HG02571 (cell line): ENCODE measurements at regions not wholly inside any gene's neighbourhood (a gene's known extent, or its start where the extent isn't known, plus 50 kb on each side); places are given as distances from the start of the nearest gene placed in this dataset.

ENCODE experiments used
- ATAC-seq: cut with Tn5 transposase; IDR thresholded peaks from one replicate; pipeline ENCODE4 v1.9.1; 2021; ENCODE audit warnings: mild to moderate bottlenecking, moderate library complexity; ENCODE audit not compliant: unreplicated experiment

DNA sequence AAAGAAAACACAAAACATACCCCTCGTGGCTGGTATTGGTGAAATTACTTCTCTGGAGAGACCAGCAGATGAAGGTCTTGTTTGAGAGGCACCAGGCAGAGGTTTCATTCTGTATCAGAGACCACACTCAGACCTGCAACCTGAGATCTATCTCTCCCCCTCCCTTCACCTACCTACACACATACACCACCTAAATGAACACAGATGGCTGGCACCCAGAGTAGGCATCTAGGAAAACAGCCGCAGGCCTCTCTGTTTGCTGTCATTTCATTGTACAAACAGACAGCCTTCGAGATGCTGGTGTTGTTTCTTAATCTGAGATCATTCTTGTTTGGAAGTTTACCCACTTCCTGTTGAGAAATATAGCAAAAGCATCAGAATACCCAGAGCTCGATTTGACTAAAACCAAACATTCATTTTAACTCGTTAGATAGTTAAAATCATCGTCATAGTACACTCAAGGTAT, 173.9 kb upstream of the SLC25A13 start:
- ATAC-seq: peak; percentile 47

- ATAC-seq: no peak
Observed at GRCh38 chr7:96486681-96487080, 164.8 kb upstream of the SLC25A13 start.

- no peak for ATAC-seq
Observed at GRCh38 chr7:96484845-96485244, 162.9 kb upstream of the SLC25A13 start.

DNA sequence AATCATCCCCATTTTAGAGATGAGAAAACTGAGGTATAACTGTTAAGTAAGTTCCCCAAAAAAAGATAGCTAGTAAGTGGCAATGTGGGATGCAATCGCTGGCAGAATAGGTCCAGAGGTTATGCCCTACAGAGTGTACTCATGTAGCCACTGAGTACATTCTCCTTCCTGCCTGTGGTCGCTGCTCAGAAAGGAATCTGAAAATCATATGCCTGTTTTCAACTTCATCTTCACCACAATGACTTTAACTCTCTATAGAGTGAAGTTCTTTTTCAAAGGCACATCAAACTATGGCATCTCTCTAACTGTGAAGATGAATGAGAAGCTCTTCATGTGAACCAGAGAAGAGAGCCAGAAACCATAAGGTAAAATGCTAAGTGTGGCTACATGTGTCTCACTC, 162.2 kb upstream of the SLC25A13 start:
- no peak for ATAC-seq

DNA sequence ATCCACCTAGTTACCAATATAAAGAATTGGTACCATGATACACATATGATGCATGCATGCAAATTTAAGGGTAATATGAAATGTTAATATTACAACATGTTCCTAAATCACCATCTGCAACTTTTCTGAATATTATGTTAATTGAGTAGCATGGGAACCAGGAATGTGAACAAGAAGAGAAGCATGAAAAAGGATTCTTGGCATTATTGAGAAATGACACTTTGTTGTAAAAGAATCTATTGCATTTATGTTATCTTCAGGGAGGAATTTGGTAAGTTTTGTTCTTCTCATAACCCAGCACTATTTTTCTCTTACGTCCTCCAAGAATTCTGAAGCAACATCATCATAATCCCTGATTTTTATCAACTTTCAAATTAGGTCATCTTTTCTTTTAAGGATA, 159.9 kb upstream of the SLC25A13 start:
- no peak for ATAC-seq

DNA sequence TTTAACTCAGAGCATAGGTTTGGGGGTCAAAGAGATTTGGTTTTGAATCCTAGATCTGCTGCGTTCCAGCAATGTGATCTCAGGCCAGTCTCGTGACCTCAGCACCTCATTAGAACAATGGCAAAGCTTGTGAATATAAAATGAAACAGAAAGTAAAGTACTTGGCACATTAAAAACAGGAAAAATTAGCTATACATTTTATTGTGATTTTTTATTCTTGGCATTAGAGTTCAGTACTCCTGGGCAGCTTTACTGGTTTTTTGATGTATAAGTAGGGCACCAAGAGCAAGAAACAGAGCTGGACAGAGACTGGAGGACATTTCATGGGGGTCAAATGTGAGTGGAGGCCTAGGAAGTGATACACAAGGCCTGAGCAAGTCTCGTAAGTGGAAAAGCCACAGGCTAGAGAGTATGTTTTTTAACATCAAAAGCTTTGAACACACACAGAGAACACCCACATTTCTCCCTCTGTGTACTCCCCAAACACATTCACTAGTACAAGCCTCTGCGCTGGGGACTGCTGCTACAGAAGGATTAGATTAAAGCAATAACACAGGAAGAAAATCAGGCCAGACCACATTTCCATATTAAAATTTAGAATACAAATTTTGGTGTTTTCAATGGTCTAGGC, 157.2 kb upstream of the SLC25A13 start:
- ATAC-seq: no peak

DNA sequence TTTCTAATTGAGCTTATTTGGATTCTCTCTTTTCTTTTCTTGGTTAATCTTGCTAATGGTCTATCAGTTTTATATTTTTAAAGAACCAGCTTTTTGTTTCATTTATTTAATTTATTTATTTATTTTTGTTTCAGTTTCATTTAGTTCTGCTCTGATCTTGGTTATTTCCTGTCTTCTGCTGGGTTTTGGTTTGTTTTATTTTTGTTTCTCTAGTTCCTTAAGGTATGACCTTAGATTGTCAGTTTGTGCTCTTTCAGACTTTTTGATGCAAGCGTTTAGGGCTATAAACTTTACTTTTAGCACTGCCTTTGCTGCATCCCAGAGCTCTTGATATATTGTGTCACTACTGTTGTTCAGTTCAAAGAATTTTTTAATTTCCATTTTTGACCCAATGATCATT, 149.7 kb upstream of the SLC25A13 start:
- ATAC-seq: no peak

DNA sequence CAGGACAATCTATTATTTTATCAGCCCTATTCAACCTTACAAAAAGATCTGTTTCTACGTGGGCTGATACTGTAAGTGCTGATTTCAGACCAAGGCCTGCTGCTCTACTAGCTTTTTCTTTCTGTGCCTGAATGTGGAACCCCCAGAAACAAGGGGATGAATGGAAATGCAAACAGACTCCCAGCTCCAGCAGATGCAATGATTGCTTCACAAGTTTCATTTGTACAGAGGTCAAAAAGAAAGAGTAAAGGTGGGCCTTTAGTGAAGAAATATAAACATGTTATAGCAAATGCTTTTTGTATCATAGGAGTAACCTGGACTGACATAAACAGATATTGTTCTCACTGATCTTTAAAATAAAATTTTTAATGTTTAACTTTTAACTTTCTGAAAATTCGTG, 130.2 kb upstream of the SLC25A13 start:
- no peak for ATAC-seq

GRCh38 chr7:96449094-96449493, 127.2 kb upstream of the SLC25A13 start:
- no peak for ATAC-seq

GRCh38 chr7:96447109-96447645, 125.3 kb upstream of the SLC25A13 start:
- no peak for ATAC-seq

GRCh38 chr7:96441436-96442084, 119.7 kb upstream of the SLC25A13 start:
- ATAC-seq: no peak

GRCh38 chr7:96440328-96440727, 118.4 kb upstream of the SLC25A13 start:
- ATAC-seq: no peak

DNA sequence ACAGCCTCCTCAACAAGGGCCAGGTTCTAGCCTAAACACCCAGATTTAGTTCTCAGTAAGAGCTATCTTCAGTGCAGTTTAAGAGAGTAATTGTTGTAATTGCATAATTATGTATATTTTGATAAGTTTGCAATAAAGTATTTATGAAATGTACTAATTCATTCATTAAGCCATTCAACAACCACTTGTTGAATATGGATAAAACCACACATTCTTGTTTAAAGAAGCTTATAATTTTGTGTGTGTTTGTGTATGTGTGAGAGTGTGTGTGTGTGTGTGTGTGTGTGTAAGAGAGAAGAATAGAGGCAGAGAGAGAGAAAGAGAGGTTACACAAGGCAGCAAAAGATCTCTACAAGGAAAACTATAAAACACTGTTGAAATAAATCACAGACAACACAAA, 115.0 kb upstream of the SLC25A13 start:
- no peak for ATAC-seq

DNA sequence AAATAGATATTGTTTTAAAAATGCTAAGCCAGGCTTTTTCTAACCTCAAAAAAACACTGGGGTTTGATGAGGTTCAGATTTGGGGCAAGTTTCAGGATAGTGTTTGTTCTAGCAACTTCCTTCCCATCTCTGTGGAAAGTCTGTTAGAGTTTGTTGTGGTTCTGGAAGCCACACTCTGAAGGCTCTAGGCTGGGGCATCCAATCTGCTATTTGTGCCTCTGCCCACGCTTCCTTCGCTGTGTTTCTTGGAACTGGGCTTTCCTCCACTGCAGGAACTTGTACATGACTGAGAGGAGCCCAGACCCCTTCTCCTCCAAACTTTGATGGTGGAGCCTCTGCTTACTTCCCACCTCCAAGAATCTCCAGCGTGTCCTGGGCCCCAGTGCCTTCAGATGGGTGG, 108.5 kb upstream of the SLC25A13 start:
- ATAC-seq: no peak

DNA sequence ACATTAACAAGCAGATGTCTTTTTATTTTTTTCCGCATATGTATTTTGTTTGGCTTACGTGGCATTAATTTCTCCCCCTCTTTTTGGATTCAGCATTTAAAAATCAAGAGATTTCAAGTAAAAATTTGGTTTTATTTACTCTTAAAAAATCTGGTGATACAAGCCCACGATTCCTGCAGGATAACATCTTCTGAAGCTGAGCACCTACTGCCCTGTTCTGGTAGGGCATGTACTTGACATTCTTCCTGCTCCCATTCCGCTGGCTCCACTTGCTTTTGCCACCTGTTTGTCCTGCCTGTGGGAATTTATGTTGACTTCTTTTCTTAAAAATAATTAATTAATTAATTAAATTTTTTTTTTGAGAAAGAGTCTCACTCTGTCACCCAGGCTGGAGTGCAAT, 105.2 kb upstream of the SLC25A13 start:
- ATAC-seq: no peak

DNA sequence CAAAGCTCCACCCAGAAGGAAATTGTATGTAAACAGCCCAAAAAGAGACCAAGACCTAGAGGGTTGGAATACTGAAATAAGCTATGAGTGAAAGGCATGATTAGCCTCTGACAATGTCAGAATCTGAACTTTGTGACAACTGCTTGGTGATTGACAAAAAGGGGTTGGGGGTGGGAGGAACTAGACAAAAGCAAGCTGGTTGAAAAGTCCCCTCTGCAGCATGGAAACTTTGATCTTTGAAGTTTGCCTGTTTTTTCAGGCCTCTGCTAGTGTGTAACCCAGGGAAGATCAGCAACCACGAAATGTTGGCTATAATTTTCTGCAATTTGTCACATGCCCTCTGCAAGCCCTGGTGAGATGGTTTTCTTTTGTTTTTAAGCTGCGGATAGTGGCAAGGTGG, 104.8 kb upstream of the SLC25A13 start:
- no peak for ATAC-seq

DNA sequence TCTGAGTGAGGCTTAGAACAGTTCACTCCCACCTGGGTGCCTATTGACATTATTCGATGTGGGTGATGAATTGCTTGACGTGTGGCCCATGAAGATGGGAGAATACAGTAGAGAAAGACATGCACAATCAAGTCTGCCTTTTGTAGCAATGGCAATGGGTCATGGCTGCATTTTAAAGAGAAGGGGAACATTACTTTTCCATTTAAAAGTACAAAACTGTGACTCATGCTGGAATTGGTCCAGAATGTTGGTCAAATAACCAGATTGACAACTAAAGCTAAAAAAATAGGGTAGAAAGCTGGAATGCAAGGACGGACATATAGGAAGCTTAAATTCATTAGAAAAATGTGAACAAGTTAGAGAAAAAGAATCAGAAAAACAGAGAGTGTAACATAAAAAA, 104.1 kb upstream of the SLC25A13 start:
- ATAC-seq: no peak

- no peak for ATAC-seq
Observed at GRCh38 chr7:96424411-96424810, 102.5 kb upstream of the SLC25A13 start.

- ATAC-seq: no peak
Observed at GRCh38 chr7:96422388-96422787, 100.5 kb upstream of the SLC25A13 start.

DNA sequence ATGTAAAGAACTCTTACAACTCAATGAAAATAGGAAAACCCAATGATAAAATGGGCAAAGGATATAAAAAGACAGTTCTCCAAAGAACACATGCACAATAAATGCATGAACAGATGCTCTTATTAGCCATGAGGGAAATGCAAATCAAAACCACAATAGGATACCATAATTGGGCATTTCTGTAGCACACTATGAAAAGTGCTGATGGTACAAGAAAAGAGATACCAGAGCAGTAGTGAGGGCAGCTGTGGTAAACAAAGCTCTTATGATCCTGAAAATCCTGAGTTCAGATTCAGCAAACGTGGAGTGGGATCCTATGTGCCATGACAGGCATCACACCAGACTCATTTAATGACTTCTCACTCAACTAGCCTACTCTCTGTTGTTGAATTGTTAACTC, 96.7 kb upstream of the SLC25A13 start:
- no peak for ATAC-seq

- no peak for ATAC-seq
Observed at GRCh38 chr7:96417784-96418183, 95.9 kb upstream of the SLC25A13 start.

DNA sequence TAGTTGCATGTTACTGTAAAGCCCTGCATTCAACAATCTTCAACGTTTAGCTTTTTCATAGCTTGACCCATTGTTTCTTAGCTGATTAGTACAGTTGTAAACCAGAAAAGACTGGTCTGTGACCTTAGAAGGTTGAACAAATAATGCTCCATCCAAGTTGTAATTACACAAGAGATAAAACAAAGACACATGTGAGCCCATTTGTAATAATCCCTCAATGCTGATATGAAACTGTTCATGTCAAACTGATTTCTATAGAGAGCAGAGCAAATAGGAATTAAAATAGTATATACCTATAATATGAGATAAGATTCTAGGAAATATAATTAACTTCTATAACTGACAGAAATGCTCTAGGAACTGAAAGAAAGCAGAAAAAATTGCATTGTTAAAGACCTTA, 94.7 kb upstream of the SLC25A13 start:
- no peak for ATAC-seq

DNA sequence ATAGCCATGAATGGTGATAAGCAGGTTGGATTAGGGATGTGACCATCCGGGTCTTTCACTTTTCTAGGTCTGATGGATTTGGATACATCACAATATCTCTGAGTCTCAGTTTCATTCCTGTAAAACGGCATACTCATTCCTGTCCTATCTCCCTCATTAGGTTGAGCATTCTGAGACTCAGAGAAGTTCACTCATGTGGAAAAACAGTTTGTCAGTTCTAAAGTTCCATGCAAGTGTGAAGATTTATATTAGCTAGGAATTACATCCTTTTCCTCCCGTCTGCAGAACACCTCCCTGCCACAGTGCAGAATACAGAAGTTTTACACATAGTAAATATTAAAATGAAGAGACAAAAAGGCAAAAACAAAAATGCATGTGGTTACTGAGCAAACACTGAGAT, 94.2 kb upstream of the SLC25A13 start:
- ATAC-seq: no peak
